Iris pigment epithelial cell (primary cell): ENCODE measurements at regions not wholly inside any gene's neighbourhood (a gene's known extent, or its start where the extent isn't known, plus 50 kb on each side); places are given as distances from the start of the nearest gene placed in this dataset.
A peak's percentile ranks its signal among the peaks of the same experiment; 100 is the strongest.

Source experiments
- DNase-seq: peaks from one replicate; pipeline ENCODE4 v3.0.0-alpha.2; 2011; ENCODE audit warnings: low read depth

DNA sequence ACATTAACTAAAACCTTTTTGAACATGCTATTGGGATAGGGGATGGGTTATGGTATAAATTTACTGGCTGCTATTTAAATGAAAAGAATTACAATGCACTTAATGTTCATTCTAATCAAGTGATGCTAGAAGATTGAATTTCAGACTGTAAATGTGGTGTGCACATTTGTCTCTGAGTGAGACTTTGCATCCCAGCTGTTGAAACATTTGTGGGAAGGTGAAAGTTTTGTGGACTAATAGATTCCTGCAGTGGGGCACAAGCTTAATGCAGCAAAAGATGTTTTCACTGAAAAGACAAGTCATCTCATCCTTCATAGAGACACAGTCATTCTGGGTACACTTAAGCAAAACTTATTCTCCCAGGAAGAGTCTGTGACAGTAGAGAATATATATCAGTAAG lies 323.6 kb downstream of the NFIB start:
- DNase-seq: no peak

GRCh38 chr9:13988944-13989343 lies 325.0 kb downstream of the NFIB start:
- DNase-seq: no peak

DNA sequence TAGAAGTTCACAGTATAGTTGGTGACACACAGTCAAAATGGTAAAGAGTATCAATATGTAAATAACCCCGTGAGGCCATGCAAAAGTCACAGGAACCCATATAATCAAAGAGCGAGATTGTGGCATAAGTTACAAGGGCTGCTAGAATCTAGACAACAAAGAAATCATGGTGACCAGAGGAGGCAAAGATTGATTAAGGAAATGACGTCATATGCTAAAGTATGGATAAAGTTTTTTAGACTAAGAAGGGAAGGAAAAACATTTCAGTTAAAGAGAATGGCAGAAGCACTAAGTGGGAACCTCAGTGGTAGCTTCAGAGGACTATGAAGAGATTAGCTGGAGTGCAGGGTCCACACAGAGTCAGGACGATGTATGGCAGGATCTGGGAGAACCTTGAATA lies 330.3 kb downstream of the NFIB start:
- DNase-seq: no peak

- DNase-seq: no peak
Observed at GRCh38 chr9:13979941-13980318, 334.0 kb downstream of the NFIB start.

- DNase-seq: no peak
Observed at GRCh38 chr9:13975611-13976290, 338.2 kb downstream of the NFIB start.

DNA sequence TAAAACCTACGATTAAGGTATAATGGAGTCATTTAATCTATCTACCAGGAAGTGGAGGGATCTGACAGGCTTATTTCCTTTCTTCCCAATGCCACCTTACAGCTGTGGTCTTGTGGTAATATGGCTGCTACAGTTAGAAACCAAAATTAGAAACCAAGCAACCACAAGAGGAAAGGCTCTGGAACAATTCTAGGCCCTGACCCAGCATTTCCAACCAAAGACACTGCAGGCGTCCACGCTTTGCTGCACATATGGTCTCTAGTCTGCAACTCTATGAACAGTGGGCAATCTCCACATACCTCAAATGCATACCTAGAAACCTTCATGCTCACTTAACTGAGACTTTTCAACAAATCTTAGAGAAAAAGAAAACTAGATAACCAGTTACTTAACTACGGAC lies 339.1 kb downstream of the NFIB start:
- no peak for DNase-seq

DNA sequence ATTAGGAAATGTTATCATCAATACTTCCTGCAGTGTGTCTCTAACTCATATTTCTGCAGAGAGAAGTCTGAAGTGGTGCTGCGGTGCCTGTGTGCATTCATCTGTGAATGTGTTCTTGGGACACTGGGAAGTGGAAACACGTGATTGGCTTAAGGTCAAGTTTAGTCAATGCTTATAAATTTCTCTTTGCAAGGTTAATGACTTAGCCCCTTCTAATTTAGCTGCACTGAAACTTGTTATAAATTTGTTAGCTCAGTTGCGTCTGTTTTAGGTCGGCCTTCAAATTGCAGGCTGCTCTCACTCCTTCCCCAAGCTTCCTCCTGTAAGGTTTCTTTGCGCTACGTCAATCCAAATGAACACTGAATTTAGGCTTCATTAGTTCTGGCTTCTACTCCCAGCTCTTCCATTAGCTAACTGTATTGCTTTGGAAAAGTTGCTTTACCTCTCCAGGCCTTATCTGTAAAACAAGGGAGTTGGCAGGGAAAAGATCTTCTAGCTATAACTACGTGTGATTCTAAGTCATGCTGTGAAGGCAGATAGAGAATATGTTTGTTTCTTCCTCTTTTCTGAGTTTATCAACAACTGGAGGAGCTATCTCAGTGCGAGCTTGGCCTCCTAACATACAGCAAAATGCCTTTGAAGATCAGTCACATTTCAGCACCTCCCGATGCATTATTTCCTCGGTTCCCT lies 341.8 kb downstream of the NFIB start:
- no peak for DNase-seq

GRCh38 chr9:13971415-13971814 lies 342.5 kb downstream of the NFIB start:
- DNase-seq: no peak

DNA sequence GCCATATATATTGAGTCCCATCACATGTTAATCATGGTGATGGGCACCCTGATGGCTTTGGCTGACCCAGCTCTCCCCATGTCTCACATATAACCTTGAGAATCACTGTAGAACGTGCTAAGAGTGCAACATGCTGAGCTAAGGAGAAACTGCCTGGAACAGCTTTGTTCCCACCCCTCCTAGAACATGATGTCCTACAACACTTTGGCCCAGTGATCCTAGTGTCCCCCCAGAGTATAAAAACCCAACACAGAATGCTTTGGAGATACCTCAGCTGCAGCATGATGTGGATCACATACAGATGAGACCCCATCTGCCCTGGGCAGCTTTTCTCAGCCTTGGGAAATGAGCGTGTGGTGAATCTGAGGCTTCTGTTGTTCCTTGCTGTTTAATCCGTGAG lies 343.5 kb downstream of the NFIB start:
- DNase-seq: no peak

GRCh38 chr9:13970018-13970417 lies 343.9 kb downstream of the NFIB start:
- peak; percentile 52 for DNase-seq

DNA sequence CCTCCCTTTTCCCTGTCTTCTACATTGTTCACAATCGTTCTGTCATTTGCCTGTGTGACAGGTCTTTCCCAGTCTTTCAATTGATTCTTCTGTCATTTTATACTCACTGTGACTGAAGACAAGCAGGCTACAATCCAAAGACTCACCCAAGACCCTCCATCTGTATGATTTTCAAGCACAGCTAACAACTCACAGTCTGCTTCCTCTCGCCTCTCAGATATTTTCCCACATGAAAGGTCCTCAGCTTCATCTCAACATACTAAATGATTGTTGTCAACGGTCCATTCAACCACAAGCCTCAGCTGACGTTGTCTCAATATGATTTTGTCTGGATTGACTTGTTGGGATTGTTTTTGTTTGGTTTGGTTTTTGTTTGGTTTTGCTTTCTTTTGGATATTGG lies 346.5 kb downstream of the NFIB start:
- no peak for DNase-seq

- DNase-seq: peak; percentile 79
Observed at GRCh38 chr9:13967011-13967410, 346.9 kb downstream of the NFIB start.

DNA sequence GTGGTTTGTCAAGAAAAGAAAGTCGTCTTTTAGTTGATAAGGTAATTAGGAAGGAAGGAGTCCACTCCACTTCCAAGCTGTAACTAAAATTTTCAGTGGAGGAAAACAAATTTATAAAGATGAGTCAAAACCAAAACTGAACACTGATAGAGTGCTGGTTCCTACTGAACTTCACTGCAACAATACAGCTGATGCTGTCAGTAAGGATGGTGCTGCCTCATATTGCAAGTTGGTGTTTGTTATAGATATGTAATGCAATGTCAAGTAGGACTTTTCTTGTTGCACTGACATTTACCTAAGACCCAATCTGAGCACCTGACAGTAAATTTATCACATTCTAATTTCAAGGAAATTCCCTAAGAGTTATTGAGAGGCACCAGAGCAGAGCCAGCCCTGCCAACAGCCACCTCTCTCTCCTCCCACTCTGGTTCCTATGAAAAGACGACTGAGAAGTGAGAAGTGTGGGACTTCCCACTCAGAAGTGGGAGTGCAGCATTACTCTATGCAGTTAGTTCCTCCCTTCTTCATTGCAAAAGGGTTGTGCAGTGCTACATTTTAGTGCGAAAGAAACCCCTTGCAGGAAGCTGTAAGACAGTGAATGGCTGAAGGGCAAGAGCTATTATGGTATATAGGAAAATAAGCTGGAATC lies 350.8 kb downstream of the NFIB start:
- no peak for DNase-seq

DNA sequence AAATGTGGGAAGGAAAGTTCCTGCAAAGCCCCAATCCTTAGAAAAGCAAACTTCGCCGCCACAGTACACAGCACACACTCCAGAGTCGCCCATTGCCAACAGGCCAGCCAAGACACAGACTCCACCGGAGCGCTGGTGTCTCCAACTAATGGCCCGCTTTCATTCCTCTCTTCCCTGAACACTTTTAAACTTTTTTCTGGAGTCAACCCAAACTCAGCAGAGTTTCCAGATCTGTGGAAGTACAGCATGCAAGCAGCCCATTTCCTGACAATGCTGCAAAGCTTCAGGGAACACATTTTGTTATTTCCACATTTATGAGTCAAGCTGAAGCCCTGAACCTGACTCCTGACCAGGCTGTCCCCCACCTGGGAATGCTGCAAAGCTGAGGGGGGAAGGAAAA lies 351.9 kb downstream of the NFIB start:
- no peak for DNase-seq

DNA sequence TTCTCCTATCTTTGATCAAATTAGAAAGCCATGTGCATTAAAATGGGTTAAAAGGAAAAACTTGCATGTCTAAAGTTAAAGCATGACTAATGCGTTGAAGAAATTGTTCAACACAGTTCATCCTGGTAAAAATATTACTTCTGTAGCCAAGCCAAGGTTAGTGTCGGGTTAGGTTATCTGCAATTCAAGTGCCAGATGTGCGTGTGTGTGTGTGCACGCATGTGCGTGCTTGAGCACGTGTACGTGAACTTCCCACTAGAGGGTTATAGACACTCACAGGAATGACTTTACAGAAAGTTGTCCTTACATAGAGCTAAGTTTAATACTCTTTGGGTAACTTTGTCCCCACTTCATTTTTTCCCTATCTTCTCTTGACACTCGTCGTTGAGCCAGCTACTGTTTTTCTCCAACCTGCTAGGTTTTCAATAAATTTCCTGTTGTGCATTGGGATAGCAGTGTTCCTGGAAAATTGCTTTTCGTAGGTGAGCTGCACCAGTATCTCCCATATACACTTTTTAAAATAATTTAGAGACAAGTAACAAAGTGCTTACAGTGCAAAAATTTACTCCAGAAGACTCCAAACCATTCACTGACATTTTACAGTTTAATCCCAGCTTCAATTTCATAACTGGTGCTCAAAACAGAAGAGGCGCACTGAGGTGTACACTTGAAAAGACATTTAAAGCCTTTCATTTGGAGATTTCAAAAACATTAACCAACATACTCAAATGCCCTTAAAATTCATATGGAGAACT lies 353.8 kb downstream of the NFIB start:
- DNase-seq: no peak

GRCh38 chr9:13958672-13959071 lies 355.3 kb downstream of the NFIB start:
- DNase-seq: no peak

DNA sequence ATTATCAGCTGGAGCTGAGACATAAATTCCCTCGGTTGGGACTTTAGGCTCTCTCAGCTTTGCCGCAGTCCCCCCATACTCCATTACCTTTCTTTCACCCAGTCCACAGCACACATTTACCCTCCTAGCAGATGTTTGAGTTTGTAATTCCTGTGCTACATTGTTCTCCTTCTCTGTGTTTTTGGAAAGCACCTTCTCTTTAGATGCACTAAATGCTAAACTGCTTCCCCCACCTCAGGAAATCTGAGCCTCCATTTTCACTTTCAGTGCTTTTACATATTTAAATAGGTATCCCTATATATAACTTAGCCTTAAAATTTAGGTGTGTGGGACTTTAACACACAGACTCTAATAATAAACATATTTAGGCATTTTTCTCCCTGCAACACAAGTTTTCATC lies 356.9 kb downstream of the NFIB start:
- no peak for DNase-seq

GRCh38 chr9:13956107-13956506 lies 357.8 kb downstream of the NFIB start:
- no peak for DNase-seq

- no peak for DNase-seq
Observed at GRCh38 chr9:13952906-13953305, 361.0 kb downstream of the NFIB start.

- peak; percentile 30 for DNase-seq
Observed at GRCh38 chr9:13948037-13948436, 365.9 kb downstream of the NFIB start.

GRCh38 chr9:13943176-13943575 lies 370.8 kb downstream of the NFIB start:
- no peak for DNase-seq

DNA sequence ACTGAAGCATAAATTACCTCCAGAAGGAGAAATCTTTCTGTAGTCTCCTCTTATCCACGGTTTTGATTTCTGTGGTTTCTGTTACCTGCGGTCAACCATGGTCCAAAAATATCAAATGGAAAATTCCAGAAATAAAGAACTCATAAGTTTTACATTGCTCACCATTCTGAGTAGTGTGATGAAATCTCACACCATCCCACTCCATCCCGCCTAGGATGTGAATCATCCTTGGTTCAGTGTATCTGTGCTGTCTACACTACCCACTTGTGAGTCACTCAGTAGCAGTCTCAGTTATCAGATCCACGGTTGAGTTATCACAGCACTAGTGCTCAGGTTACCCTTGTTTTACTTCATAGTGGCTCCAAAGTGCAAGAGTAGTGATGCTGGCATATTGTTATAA lies 371.2 kb downstream of the NFIB start:
- DNase-seq: peak; percentile 99

DNA sequence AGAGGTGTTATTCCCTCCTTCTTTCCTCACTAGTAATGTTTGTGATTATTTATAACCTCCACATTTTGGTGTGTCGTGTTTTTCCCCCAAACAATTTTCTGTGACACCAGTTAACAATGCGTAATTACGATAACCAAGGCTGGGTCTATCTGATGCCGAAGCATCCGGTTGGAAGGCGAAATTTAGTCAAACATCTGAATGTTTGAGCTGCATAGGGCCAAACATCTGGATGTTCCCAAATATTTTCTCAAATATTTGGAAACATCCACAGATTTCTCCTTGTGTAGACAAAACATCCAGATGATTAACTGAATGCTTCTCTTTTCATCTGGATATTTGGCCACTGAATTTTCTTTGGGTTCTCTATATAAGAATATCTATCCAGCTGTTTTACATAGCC lies 371.7 kb downstream of the NFIB start:
- no peak for DNase-seq
